Thymus (tissue), 11 donors: ENCODE measurements at regions not wholly inside any gene's neighbourhood (a gene's known extent, or its start where the extent isn't known, plus 50 kb on each side); places are given as distances from the start of the nearest gene placed in this dataset.

Experiments used
- DNase-seq, 9 donors: peaks; one replicate each; pipeline ENCODE4 v3.0.0-alpha.2; 2013; ENCODE audit warnings: low spot score in 9 of 9, low read depth in 6 of 9, missing footprints in 1 of 9
- H3K27ac ChIP-seq, 2 donors: one replicate each; pipeline ENCODE4 v1.5.1; 2013; ENCODE audit warnings: control low read depth in 1 of 2, low read depth in 1 of 2, low read length in 1 of 2, mild to moderate bottlenecking in 1 of 2, moderate library complexity in 1 of 2
- H3K27me3 ChIP-seq, 2 donors: one replicate each; pipeline ENCODE4 v1.5.1; 2013; ENCODE audit warnings: low read length in 1 of 2; ENCODE audit not compliant: control insufficient read depth in 2 of 2, insufficient read depth in 1 of 2
- H3K36me3 ChIP-seq, 2 donors: one replicate each; pipeline ENCODE4 v1.5.1; 2013; ENCODE audit warnings: low read length in 1 of 2, mild to moderate bottlenecking in 1 of 2, moderate library complexity in 1 of 2; ENCODE audit not compliant: control insufficient read depth in 2 of 2, insufficient read depth in 2 of 2
- H3K4me1 ChIP-seq, 2 donors: one replicate each; pipeline ENCODE4 v1.5.1; 2013; ENCODE audit warnings: low read length in 2 of 2; ENCODE audit not compliant: control insufficient read depth in 2 of 2, insufficient read depth in 2 of 2
- H3K4me3 ChIP-seq, 2 donors: one replicate each; pipeline ENCODE4 v1.5.1; 2013; ENCODE audit warnings: low read length in 2 of 2, control low read depth in 1 of 2, mild to moderate bottlenecking in 1 of 2
- H3K9me3 ChIP-seq, 2 donors: one replicate each; pipeline ENCODE4 v1.5.1; 2013; ENCODE audit warnings: low read length in 1 of 2, mild to moderate bottlenecking in 1 of 2; ENCODE audit not compliant: control insufficient read depth in 2 of 2, insufficient read depth in 1 of 2
- WGBS: extraction: QIAGEN DNeasy Blood & Tissue Kit; methylation state at CpG from one replicate; pipeline ENCODE4 v1.1.7; 2013; 5-methylcytosine and 5-hydroxymethylcytosine counted together
- donor health status: healthy.

DNA sequence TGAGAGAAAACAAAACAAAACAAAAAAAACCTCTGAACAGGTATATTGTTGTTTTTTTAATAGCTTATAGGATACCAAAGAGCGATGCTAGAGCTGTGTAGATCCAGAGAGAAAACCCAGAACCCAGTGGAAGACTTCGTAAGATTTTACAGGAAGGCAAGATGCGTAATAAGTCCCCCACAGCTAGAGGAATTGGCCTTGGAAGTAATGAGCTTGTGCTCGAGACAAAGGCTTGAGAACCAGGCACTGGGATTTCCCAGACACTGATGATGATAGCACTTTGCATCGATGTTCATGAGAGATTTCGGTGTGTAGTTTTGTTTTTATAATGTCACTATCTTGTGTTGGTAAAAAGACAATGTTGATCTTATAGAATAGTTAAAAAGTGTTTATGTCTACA, 821.5 kb upstream of the IGFBP3 start:
- WGBS: 94% methylated on average over 6 of the region's 6 CpGs
- Histone ChIP-seq H3K4me3 (no peak overlapping the region), H3K36me3 (no peaks in the 10 kb centered on the region), H3K27ac (no peak overlapping the region), H3K27me3 (no peaks in the 10 kb centered on the region), H3K4me1 (no peaks in the 10 kb centered on the region), H3K9me3 (no peaks in the 10 kb centered on the region)
- DNase-seq: no peak

DNA sequence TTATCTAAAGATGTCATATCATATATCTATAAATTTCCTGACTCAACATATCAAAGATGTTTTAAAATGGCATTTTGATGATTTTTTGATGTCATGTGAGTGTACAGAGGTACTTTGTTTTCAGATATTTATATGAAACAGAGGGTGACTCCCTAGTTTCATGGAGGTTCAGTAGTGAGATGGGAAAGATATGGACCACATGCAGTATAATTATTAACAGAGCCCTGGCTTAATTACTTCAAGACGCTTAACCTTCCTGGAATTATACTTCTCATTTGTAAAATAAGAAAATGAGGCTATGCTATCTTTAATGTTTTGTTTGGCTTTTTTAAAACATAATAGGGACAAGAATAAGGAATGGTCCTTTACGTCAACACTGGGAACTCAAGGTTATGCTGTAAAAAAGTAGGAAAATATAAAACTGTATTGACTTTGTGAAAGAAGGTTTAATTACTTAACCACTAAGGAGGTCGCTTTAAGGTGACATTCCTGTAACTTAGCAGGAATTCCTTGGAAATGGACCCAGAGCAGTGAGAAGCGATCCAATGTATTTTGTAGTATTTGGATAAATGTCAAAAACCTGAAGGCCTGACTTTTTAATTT, 821.0 kb upstream of the IGFBP3 start:
- Histone ChIP-seq H3K4me1 (no peaks in the 10 kb centered on the region), H3K4me3 (no peak overlapping the region), H3K36me3 (no peaks in the 10 kb centered on the region), H3K9me3 (no peaks in the 10 kb centered on the region), H3K27ac (no peak overlapping the region), H3K27me3 (no peaks in the 10 kb centered on the region)
- WGBS: 93% methylated on average over 4 of the region's 4 CpGs
- DNase-seq: no peak

DNA sequence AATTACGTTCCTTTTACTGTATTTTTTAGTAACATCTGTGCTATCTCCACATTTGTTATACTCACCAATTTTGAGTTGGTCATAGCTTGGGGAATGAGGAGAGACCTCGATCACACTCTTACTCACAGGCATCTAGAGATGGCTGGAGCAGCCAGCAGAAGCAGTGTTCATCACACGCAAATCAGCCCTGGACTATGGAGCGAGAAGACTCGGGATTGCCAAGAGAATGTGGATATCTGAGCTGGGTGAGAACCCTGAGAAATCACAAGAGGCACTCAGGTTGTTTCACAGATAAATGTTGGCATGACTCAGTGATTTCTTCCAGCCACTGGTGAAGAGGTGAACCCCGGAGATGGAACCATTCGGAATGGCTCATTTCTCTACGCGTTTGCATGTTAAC, 820.1 kb upstream of the IGFBP3 start:
- WGBS: 98% methylated on average over 9 of the region's 9 CpGs
- DNase-seq: no peak

GRCh38 chr7:46739518-46740234, 818.6 kb upstream of the IGFBP3 start:
- no peak overlapping the region for H3K27ac ChIP-seq
- H3K36me3 ChIP-seq: no peaks in the 10 kb centered on the region
- H3K4me1 ChIP-seq: no peaks in the 10 kb centered on the region
- no peak overlapping the region for H3K4me3 ChIP-seq
- no peak for DNase-seq
- no peaks in the 10 kb centered on the region for H3K9me3 ChIP-seq
- H3K27me3 ChIP-seq: no peaks in the 10 kb centered on the region
- 90% methylated on average over 5 of the region's 5 CpGs for WGBS

More for the DNA sequence above, 820.1 kb upstream of the IGFBP3 start:
- Histone ChIP-seq H3K9me3 (no peaks in the 10 kb centered on the region), H3K27ac (no peak overlapping the region), H3K4me1 (no peaks in the 10 kb centered on the region), H3K27me3 (no peaks in the 10 kb centered on the region), H3K36me3 (no peaks in the 10 kb centered on the region), H3K4me3 (no peak overlapping the region)

DNA sequence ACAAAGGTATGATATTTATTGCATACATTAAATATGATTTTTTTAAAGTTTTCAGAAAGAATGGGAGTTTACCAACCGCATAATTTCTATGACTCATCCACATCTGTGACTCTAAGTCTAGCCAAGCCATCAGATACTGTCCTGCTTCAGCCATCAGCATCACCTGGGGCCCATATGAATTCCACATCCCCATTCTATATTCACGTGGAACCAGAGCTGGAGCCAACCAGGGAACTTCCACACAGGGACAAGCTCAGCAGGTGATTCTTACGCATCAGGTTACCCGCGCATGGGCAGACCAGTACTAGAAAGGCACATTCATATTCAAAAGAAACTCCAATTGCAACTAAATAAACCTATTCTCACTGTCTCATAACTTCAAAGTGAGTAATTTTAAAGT, 817.7 kb upstream of the IGFBP3 start:
- H3K27me3 ChIP-seq: no peaks in the 10 kb centered on the region
- H3K9me3 ChIP-seq: no peaks in the 10 kb centered on the region
- 97% methylated on average over 5 of the region's 5 CpGs for WGBS
- H3K4me3 ChIP-seq: no peak overlapping the region
- H3K27ac ChIP-seq: no peak overlapping the region
- H3K36me3 ChIP-seq: no peaks in the 10 kb centered on the region
- no peak for DNase-seq
- no peaks in the 10 kb centered on the region for H3K4me1 ChIP-seq

DNA sequence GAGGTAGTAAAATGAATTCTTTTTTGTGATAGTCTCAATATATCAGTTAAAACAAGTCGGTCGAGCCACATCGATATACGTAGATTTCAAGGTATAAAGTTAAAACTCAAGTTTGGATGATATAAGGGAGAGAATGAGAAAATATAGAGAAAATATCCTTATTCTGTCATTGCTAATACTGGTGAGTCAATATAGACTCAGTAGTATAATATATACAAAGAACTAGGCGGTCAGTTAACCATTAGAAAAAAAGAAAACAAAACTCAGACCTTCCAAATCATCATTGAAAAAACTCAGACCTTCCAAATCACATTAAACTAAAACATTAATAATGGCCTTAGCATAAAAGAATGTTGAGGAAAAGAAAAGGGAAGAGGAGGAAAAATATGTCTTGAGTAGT, 817.1 kb upstream of the IGFBP3 start:
- no peaks in the 10 kb centered on the region for H3K27me3 ChIP-seq
- 97% methylated on average over 5 of the region's 5 CpGs for WGBS
- DNase-seq: no peak
- no peaks in the 10 kb centered on the region for H3K36me3 ChIP-seq
- no peaks in the 10 kb centered on the region for H3K9me3 ChIP-seq
- no peak overlapping the region for H3K27ac ChIP-seq
- H3K4me1 ChIP-seq: no peaks in the 10 kb centered on the region
- H3K4me3 ChIP-seq: no peak overlapping the region

DNA sequence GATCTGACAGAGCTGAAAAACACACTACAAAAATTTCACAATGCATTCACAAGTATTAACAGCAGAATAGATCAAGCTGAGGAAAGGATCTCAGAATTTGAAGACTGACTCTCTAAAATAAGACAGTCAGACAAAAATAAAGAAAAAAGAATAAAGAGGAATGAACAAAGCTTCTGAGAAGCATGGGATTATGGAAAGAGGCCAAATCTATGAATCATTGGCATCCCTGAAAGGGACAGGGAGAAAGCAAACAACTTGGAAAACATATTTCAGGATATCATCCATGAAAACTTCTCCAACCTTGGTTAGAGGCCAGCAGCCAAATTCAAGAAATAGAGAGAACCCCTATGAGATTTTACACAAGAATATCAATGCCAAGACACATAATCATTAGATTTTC, 804.8 kb upstream of the IGFBP3 start:
- no peaks in the 10 kb centered on the region for H3K4me1 ChIP-seq
- DNase-seq: no peak
- H3K27me3 ChIP-seq: no peaks in the 10 kb centered on the region
- H3K9me3 ChIP-seq: peaks cover 0 to 21% of the 10 kb centered on the region in 2 donors
- no peak overlapping the region for H3K4me3 ChIP-seq
- no peaks in the 10 kb centered on the region for H3K36me3 ChIP-seq
- H3K27ac ChIP-seq: no peak overlapping the region

- no peak overlapping the region for H3K4me3 ChIP-seq
- DNase-seq: no peak
- no peaks in the 10 kb centered on the region for H3K27me3 ChIP-seq
- 89% methylated on average over 2 of the region's 2 CpGs for WGBS
- H3K4me1 ChIP-seq: no peaks in the 10 kb centered on the region
- no peak overlapping the region for H3K27ac ChIP-seq
- peaks cover 0 to 21% of the 10 kb centered on the region in 2 donors for H3K9me3 ChIP-seq
- H3K36me3 ChIP-seq: no peaks in the 10 kb centered on the region
These were observed 804.1 kb upstream of the IGFBP3 start for GRCh38 chr7:46725136-46725535.

GRCh38 chr7:46723742-46724141, 802.7 kb upstream of the IGFBP3 start:
- no peak overlapping the region for H3K27ac ChIP-seq

More at GRCh38 chr7:46723742-46724141, 802.7 kb upstream of the IGFBP3 start:
- 95% methylated on average over 4 of the region's 4 CpGs for WGBS
- Histone ChIP-seq H3K9me3 (peaks cover 0 to 21% of the 10 kb centered on the region in 2 donors), H3K4me1 (no peaks in the 10 kb centered on the region), H3K27me3 (no peaks in the 10 kb centered on the region), H3K36me3 (no peaks in the 10 kb centered on the region), H3K4me3 (no peak overlapping the region)
- no peak for DNase-seq
